GM12873 (cell line): ENCODE measurements at regions not wholly inside any gene's neighbourhood (a gene's known extent, or its start where the extent isn't known, plus 50 kb on each side); places are given as distances from the start of the nearest gene placed in this dataset.

Experiments used
- CTCF ChIP-seq: IDR thresholded peaks from 2 replicates; pipeline ENCODE4 v1.5.1; 2012; ENCODE audit warnings: low read depth, mild to moderate bottlenecking, moderate library complexity, low read length, control low read depth; ENCODE audit not compliant: insufficient read depth; ENCODE audit errors: missing control alignments

DNA sequence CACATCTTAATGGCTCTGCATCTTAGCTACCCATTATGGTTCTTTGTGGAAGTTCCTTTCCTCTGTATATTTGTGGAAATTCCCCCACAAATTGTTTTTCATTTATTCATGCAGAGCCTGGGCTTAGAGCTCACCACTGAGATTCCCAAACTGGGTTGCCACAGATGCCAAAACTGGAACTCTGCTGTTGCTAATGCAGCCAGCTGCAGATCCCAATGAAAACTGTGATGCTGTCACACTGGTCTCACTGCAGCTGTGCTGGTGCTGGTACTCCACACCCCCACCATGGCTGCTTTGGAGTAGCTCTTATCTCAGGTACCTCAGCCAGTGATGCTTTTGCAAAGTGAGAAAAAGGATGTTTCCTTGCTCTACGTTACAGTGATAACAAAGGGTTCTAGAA is 87.7 kb downstream of the DCK start:
- TF ChIP-seq CTCF = no peak

- no peak for TF ChIP-seq CTCF
Observed at GRCh38 chr4:71093745-71094144, 100.3 kb downstream of the DCK start.

GRCh38 chr4:71094201-71094600 is 100.8 kb downstream of the DCK start:
- TF ChIP-seq CTCF = no peak

DNA sequence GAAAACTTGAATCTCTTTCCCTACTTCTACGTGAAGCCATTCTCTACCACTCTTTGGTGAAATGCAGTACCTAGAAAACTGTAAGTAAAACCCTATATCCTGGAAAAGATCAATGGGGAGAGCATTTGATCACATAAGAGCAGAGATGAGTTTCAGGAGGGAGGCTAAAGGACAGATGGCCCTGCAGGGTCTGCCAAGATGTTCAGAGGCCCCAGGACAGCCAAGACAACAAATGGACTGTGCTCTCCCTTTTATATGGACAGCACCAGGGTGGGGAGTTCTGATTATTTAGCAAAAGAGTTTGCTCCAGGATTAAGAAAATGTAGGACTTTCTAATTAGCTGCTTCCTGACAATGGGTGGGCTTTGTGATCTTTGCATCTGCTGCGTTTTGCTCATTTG is 101.7 kb downstream of the DCK start:
- TF ChIP-seq CTCF = no peak

- TF ChIP-seq CTCF = no peak
Observed at GRCh38 chr4:71095545-71095944, 102.1 kb downstream of the DCK start.

DNA sequence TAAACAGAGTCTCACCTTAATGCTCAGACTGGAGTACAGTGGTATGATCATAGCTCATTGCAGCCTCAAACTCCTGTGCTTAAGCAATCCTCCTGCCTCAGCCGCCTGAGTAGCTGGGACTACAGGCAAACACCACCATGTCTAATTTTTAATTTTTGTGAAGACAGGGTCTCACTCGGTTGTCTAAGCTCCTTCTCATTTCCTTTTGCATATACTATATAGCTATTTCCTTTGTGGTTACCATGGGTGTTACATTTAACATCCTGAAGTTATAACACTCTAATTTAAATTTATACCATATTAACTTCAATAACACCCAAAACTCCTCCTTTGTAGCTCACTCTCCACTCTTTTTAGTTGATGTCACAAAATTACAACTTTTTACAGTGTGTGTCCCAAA is 114.3 kb downstream of the DCK start:
- TF ChIP-seq CTCF = no peak

GRCh38 chr4:71110499-71110898 is 117.0 kb downstream of the DCK start:
- no peak for TF ChIP-seq CTCF

- peak; percentile 17 for TF ChIP-seq CTCF
Observed at GRCh38 chr4:71113294-71113693, 119.8 kb downstream of the DCK start.
